Tibial nerve (tissue), 4 donors: ENCODE measurements at regions not wholly inside any gene's neighbourhood (a gene's known extent, or its start where the extent isn't known, plus 50 kb on each side); places are given as distances from the start of the nearest gene placed in this dataset.

ENCODE experiments used
- DNase-seq, 2 donors: peaks; one replicate each; pipeline ENCODE4 v3.0.0-alpha.2; 2019; ENCODE audit warnings: low spot score in 2 of 2
- H3K27ac ChIP-seq, 4 donors: fragments of 200-600 bp; sonication (generic) in 3 of 4; one replicate each; pipeline ENCODE4 v1.5.1; 2017 to 2019; ENCODE audit warnings: mild to moderate bottlenecking in 1 of 4
- H3K27me3 ChIP-seq, 2 donors: fragments of 200-600 bp; sonication (generic) in 1 of 2; one replicate each; pipeline versions ENCODE4 v1.5.1 to v1.6.0; 2017 to 2019
- H3K36me3 ChIP-seq, 3 donors: fragments of 200-600 bp; sonication (generic); one replicate each; pipeline ENCODE4 v1.5.1; 2018 to 2019
- H3K4me1 ChIP-seq, 4 donors: fragments of 200-600 bp; sonication (generic) in 3 of 4; one replicate each; pipeline ENCODE4 v1.5.1; 2017 to 2019
- H3K4me3 ChIP-seq, 4 donors: fragments of 200-600 bp; sonication (generic) in 3 of 4; one replicate each; pipeline ENCODE4 v1.5.1; 2017 to 2019; ENCODE audit warnings: mild to moderate bottlenecking in 1 of 4, moderate library complexity in 1 of 4
- H3K9me3 ChIP-seq, 4 donors: fragments of 200-600 bp; sonication (generic) in 3 of 4; one replicate each; pipeline ENCODE4 v1.5.1; 2017 to 2019
- EP300 ChIP-seq, 2 donors: sonication (generic); formaldehyde crosslinking; IDR thresholded peaks; one replicate each; pipeline ENCODE4 v1.6.1; 2017; ENCODE audit warnings: antibody characterized with exemption in 2 of 2, mild to moderate bottlenecking in 1 of 2
- POLR2A ChIP-seq, 2 donors: fragments of 450-650 bp; IDR thresholded peaks; one replicate each; pipeline ENCODE4 v1.6.1; 2017; ENCODE audit warnings: antibody characterized with exemption in 2 of 2, mild to moderate bottlenecking in 2 of 2, moderate library complexity in 2 of 2
- WGBS, 2 donors: methylation state at CpG; one replicate each; pipeline ENCODE4 v1.1.5; 2018; 5-methylcytosine and 5-hydroxymethylcytosine counted together
- TF ChIP-seq, protein P1 (sequence below), 5 experiments: fragments of 200-600 bp in 3 of 5; fragments of 450-650 bp in 2 of 5; sonication (generic) in 3 of 5; IDR thresholded peaks; one replicate each; pipeline ENCODE4 v1.5.1; 2016 to 2019; ENCODE audit warnings: antibody characterized with exemption in 5 of 5, mild to moderate bottlenecking in 3 of 5, moderate library complexity in 2 of 5

DNA sequence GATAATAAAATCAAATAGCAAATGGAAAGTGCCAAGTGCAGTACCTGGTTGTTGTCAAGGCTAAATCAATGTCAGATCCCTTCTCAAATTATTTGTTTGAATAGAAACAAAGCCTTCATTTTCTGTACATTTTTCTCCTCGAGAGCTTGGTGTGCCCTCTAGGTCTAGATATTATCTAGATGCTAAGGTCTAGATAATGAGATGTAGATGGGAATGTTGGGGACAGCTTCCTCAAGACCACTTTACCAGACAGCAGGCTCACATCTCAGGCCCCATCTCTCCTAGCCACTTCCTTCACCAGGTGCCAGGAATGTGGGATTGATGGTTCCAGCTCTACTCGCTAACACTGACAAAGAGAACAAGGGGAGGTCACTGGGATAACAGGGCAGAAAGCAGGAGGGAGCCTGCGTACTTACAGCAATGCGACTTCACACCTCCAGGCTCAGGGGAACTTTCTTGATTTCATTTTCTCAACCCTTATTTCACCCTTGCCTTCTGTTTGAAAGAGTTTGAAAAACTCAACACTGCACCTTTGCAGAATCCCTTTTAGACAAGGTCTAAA, 451.4 kb upstream of the VSTM2A start:
- Histone ChIP-seq H3K4me3 (no peak overlapping the region), H3K27me3 (no peaks in the 10 kb centered on the region), H3K9me3 (no peaks in the 10 kb centered on the region), H3K27ac (no peak overlapping the region), H3K4me1 (no peaks in the 10 kb centered on the region), H3K36me3 (no peaks in the 10 kb centered on the region)
- WGBS, 2 donors = 69 to 77% methylated on average over 4 of the region's 4 CpGs
- TF ChIP-seq, protein P1, sequence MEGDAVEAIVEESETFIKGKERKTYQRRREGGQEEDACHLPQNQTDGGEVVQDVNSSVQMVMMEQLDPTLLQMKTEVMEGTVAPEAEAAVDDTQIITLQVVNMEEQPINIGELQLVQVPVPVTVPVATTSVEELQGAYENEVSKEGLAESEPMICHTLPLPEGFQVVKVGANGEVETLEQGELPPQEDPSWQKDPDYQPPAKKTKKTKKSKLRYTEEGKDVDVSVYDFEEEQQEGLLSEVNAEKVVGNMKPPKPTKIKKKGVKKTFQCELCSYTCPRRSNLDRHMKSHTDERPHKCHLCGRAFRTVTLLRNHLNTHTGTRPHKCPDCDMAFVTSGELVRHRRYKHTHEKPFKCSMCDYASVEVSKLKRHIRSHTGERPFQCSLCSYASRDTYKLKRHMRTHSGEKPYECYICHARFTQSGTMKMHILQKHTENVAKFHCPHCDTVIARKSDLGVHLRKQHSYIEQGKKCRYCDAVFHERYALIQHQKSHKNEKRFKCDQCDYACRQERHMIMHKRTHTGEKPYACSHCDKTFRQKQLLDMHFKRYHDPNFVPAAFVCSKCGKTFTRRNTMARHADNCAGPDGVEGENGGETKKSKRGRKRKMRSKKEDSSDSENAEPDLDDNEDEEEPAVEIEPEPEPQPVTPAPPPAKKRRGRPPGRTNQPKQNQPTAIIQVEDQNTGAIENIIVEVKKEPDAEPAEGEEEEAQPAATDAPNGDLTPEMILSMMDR (IDR thresholded peaks at IDR 0.05) = no peak
- TF ChIP-seq POLR2A (IDR thresholded peaks at IDR 0.05) (no peak), EP300 (IDR thresholded peaks at IDR 0.05) (no peak)
- no peak for DNase-seq

DNA sequence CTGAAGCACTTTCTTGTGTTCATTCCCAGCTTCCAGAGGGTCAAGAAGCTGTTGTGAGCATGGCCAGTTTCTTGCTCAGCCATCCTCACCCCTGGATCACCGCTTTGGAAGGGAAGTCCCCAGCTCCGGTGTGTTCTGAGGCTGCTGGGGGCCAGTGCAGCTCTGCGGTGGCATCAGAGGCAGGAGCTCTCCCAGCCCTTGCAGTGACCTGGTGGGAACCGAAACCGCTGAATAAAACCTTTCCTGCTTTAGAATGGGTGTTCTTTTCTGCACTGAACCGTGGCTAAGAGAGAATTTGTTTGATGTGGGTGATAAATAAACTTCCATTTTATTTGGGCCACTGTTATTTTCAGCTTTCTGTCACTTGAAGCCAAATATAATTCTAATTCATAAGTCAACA, 450.9 kb upstream of the VSTM2A start:
- TF ChIP-seq POLR2A (IDR thresholded peaks at IDR 0.05) (no peak), EP300 (IDR thresholded peaks at IDR 0.05) (no peak)
- TF ChIP-seq, protein P1 (IDR thresholded peaks at IDR 0.05) = no peak
- no peak for DNase-seq
- Histone ChIP-seq H3K27me3 (no peaks in the 10 kb centered on the region), H3K9me3 (no peaks in the 10 kb centered on the region), H3K4me3 (no peak overlapping the region), H3K4me1 (no peaks in the 10 kb centered on the region), H3K36me3 (no peaks in the 10 kb centered on the region), H3K27ac (no peak overlapping the region)
- 81 to 84% methylated on average over 6 of the region's 6 CpGs for whole genome bisulfite sequencing, 2 donors

- no peaks in the 10 kb centered on the region for H3K36me3 ChIP-seq
- H3K4me1 ChIP-seq = no peaks in the 10 kb centered on the region
- H3K4me3 ChIP-seq = no peak overlapping the region
- WGBS, 2 donors = 62 to 70% methylated on average over 1 of the region's 1 CpG
- DNase-seq = no peak
- H3K27ac ChIP-seq = no peak overlapping the region
- H3K9me3 ChIP-seq = no peaks in the 10 kb centered on the region
- TF ChIP-seq, protein P1 (IDR thresholded peaks at IDR 0.05) = no peak
- TF ChIP-seq POLR2A (IDR thresholded peaks at IDR 0.05) (no peak), EP300 (IDR thresholded peaks at IDR 0.05) (no peak)
- no peaks in the 10 kb centered on the region for H3K27me3 ChIP-seq
Observed at GRCh38 chr7:54097886-54098285, 444.3 kb upstream of the VSTM2A start.

DNA sequence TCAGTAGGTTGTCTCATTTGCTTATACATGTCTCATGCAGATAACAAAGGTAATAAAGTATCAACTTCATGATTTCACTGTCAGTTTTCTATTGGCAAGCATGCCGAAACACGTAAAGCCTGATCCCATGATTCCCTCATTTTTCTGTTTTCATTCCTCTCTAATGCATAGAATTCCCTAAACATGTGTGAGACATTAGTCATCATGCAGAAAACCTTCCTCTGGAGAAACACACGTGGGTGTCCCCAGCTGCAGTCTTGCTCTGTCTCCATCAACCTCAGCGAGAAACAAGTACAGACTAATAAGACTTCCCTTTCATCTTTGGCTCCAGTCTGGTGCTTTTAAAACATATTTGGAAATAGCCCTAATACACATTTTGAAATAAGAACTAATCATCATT, 432.7 kb upstream of the VSTM2A start:
- 40 to 49% methylated on average over 4 of the region's 4 CpGs for WGBS, 2 donors
- H3K4me3 ChIP-seq = no peak overlapping the region
- TF ChIP-seq, protein P1 (IDR thresholded peaks at IDR 0.05) = no peak
- no peak for TF ChIP-seq POLR2A (IDR thresholded peaks at IDR 0.05)
- TF ChIP-seq EP300 (IDR thresholded peaks at IDR 0.05) = no peak
- H3K27me3 ChIP-seq = no peaks in the 10 kb centered on the region
- no peak overlapping the region for H3K27ac ChIP-seq
- no peaks in the 10 kb centered on the region for H3K36me3 ChIP-seq
- no peaks in the 10 kb centered on the region for H3K4me1 ChIP-seq
- H3K9me3 ChIP-seq = no peaks in the 10 kb centered on the region
- DNase-seq = no peak

DNA sequence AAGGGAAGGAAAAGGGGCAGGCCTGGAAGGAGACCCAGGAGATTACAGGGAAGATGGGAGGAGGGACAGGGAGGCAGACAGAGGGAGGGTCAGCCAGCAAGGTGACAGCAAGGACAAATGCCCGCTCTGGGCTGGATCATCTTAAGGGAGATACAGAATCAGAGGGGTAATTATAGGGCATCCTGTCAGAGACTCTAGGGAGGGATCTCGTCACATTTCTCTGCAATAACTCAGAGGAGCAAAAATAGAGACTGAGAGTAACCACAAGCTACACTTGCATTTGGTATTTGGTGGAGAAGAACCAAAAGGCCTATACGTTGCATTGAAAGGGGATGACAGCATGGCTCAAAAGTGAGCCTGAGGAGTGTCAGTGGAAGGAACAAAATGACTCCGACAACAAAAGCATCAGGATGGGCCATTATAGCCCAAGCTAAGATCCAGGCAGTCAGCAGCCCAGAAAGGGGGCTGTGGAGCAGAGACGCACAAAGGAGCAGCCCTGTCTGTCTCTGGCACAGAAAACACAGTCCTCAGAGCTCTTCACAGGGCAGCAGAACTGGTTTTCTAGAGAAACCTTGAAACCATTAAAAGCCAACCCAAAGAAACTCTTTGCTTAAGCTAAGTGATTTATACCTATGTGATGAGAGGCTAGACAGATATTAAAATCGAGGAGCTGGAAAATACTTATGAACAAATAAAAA, 430.2 kb upstream of the VSTM2A start:
- TF ChIP-seq POLR2A (IDR thresholded peaks at IDR 0.05) (no peak), EP300 (IDR thresholded peaks at IDR 0.05) (no peak)
- TF ChIP-seq, protein P1 (IDR thresholded peaks at IDR 0.05) = no peak
- H3K4me3 ChIP-seq = no peak overlapping the region
- 64 to 65% methylated on average over 6 of the region's 6 CpGs for WGBS, 2 donors
- H3K27ac ChIP-seq = no peak overlapping the region
- DNase-seq = no peak
- H3K27me3 ChIP-seq = no peaks in the 10 kb centered on the region
- H3K36me3 ChIP-seq = no peaks in the 10 kb centered on the region
- H3K9me3 ChIP-seq = no peaks in the 10 kb centered on the region
- no peaks in the 10 kb centered on the region for H3K4me1 ChIP-seq
